HFFc6 (cell line): ENCODE measurements at regions not wholly inside any gene's neighbourhood (a gene's known extent, or its start where the extent isn't known, plus 50 kb on each side); places are given as distances from the start of the nearest gene placed in this dataset.

Experiments
- DNase-seq: peaks from one replicate; pipeline ENCODE4 v3.0.0-alpha.2; 2018
- H3K27ac Mint-ChIP-seq: 2 replicates; pipeline ENCODE4 v1.8.0; 2020; ENCODE audit warnings: mild to moderate bottlenecking, mixed read lengths
- H3K27me3 Mint-ChIP-seq: 2 replicates; pipeline ENCODE4 v1.8.0; 2021; ENCODE audit warnings: mild to moderate bottlenecking, moderate library complexity, mixed read lengths; ENCODE audit not compliant: insufficient read depth
- H3K36me3 Mint-ChIP-seq: 2 replicates; pipeline ENCODE4 v1.8.0; 2021; ENCODE audit warnings: low read depth, mixed read lengths
- H3K4me1 Mint-ChIP-seq: 2 replicates; pipeline ENCODE4 v1.8.0; 2020; ENCODE audit warnings: low read depth, mixed read lengths
- H3K4me3 Mint-ChIP-seq: 2 replicates; pipeline ENCODE4 v1.8.0; 2020; ENCODE audit warnings: mild to moderate bottlenecking, moderate library complexity, mixed read lengths
- H3K9me3 Mint-ChIP-seq: 2 replicates; pipeline ENCODE4 v1.8.0; 2020; ENCODE audit warnings: mild to moderate bottlenecking, mixed read lengths
- TF ChIP-seq, protein P1 (sequence below): fragments of 200-600 bp; sonication (generic); IDR thresholded peaks from 2 replicates; pipeline ENCODE4 v1.5.0; 2021; ENCODE audit warnings: antibody characterized with exemption, mild to moderate bottlenecking

DNA sequence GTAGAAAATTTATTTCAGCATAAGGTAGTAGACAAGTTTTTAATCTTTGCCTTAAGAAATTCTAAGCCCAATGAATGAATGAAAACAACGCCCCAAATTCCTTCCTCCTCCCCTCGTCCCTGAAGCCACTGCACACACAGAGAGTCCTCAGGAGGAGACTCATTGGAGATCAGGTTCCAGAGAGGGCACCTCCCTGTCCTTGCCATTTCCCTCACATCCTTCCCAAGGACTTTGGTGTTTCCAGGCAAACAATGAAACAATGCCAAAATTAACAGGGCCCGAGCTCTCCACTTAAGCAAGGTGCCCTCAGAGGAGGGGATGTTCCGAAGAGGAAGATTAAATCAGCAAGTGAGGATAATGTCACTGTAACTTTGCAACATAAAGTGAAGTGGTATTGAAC, 240.7 kb downstream of the DCDC2C start:
- Mint-ChIP-seq H3K9me3 (peaks cover 60% of the 10 kb centered on the region), H3K27ac (no peak overlapping the region)

GRCh38 chr2:3944841-3945240, 241.5 kb downstream of the DCDC2C start:
- no peaks in the 10 kb centered on the region for H3K27me3 Mint-ChIP-seq

More for the DNA sequence above, 240.7 kb downstream of the DCDC2C start:
- DNase-seq: no peak
- TF ChIP-seq, protein P1, sequence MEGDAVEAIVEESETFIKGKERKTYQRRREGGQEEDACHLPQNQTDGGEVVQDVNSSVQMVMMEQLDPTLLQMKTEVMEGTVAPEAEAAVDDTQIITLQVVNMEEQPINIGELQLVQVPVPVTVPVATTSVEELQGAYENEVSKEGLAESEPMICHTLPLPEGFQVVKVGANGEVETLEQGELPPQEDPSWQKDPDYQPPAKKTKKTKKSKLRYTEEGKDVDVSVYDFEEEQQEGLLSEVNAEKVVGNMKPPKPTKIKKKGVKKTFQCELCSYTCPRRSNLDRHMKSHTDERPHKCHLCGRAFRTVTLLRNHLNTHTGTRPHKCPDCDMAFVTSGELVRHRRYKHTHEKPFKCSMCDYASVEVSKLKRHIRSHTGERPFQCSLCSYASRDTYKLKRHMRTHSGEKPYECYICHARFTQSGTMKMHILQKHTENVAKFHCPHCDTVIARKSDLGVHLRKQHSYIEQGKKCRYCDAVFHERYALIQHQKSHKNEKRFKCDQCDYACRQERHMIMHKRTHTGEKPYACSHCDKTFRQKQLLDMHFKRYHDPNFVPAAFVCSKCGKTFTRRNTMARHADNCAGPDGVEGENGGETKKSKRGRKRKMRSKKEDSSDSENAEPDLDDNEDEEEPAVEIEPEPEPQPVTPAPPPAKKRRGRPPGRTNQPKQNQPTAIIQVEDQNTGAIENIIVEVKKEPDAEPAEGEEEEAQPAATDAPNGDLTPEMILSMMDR: no peak
- H3K4me1 Mint-ChIP-seq: no peaks in the 10 kb centered on the region
- no peak overlapping the region for H3K4me3 Mint-ChIP-seq
- peaks cover 10% of the 10 kb centered on the region for H3K36me3 Mint-ChIP-seq
- no peaks in the 10 kb centered on the region for H3K27me3 Mint-ChIP-seq

DNA sequence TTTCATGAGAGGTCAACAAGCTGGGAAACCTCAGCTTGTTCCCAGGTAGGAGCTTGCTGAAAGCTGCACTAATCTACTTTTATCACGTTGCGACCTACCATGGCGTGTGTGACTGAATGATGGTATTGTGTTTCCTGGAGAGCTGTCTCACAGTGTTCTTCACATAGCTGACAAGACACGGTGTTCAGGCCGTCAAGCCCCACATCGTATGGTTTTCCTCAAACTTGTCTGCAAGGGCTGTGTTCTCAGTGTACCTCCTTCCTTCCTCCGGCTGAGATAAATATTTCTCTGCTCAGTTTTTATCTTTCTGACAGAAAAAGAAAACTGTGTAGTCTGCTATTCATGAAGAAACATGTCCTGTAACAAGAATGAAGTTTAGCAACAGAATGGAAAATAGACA, 244.8 kb downstream of the DCDC2C start:
- H3K4me1 Mint-ChIP-seq: no peaks in the 10 kb centered on the region
- no peak for DNase-seq
- no peaks in the 10 kb centered on the region for H3K27me3 Mint-ChIP-seq
- peaks cover 9% of the 10 kb centered on the region for H3K36me3 Mint-ChIP-seq
- no peak overlapping the region for H3K27ac Mint-ChIP-seq
- H3K4me3 Mint-ChIP-seq: no peak overlapping the region
- H3K9me3 Mint-ChIP-seq: peaks cover 50% of the 10 kb centered on the region
- TF ChIP-seq, protein P1: no peak

More at GRCh38 chr2:3944841-3945240, 241.5 kb downstream of the DCDC2C start:
- H3K9me3 Mint-ChIP-seq: peaks cover 53% of the 10 kb centered on the region
- TF ChIP-seq, protein P1: no peak
- H3K4me3 Mint-ChIP-seq: no peak overlapping the region
- no peaks in the 10 kb centered on the region for H3K4me1 Mint-ChIP-seq
- no peak overlapping the region for H3K27ac Mint-ChIP-seq
- DNase-seq: no peak
- H3K36me3 Mint-ChIP-seq: peaks cover 10% of the 10 kb centered on the region

GRCh38 chr2:3951131-3951954, 248.0 kb downstream of the DCDC2C start:
- H3K27me3 Mint-ChIP-seq: no peaks in the 10 kb centered on the region; the same call in 1 of the 2 replicates
- H3K36me3 Mint-ChIP-seq: peaks cover 3% of the 10 kb centered on the region; the same call in 1 of the 2 replicates
- TF ChIP-seq, protein P1: no peak
- H3K4me3 Mint-ChIP-seq: no peak overlapping the region
- no peak for DNase-seq
- H3K27ac Mint-ChIP-seq: no peak overlapping the region
- H3K9me3 Mint-ChIP-seq: peaks cover 35% of the 10 kb centered on the region
- H3K4me1 Mint-ChIP-seq: no peaks in the 10 kb centered on the region

DNA sequence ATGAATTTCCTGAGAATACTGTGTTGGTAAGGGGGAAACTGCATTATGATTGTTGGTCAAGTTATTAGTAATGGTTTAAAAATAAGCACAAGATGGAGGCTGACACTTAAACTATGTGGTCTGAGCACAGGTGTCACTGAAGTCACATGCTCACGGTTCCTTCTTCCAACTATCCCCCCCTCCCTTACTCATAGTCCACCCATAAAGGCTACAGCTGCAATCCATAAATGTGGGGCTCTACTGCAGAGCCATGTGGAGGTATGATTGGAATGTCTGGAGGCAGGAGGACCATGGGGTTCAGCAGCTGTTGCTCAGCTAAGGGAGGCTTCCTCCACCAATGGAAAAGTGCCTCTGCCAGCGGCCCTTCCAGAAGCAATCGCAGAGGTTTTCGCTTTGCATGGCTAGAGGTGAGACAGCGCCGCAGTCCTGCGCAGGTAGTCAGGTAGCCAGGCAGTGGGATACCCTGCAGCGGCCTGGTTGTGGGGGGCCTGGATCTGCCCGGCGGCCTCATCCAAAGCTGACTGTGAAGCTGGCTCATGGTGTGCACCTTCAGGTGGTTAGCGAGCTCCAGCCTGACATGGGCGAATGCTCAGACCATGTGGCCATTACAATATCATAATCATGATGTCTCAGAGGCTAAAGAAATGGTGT, 249.6 kb downstream of the DCDC2C start:
- Mint-ChIP-seq H3K9me3 (peaks cover 31% of the 10 kb centered on the region), H3K4me3 (no peak overlapping the region), H3K27me3 (no peaks in the 10 kb centered on the region; the same call in 1 of the 2 replicates), H3K36me3 (0 out of 2 replicates have a peak, but pooled peaks cover 2% of the 10 kb centered on the region), H3K27ac (no peak overlapping the region), H3K4me1 (no peaks in the 10 kb centered on the region)
- TF ChIP-seq, protein P1: no peak
- DNase-seq: no peak
